Activated gamma-delta T cell treated with Interleukin-2 at 50 U/mL for 16 hours (primary cell): ENCODE measurements at regions not wholly inside any gene's neighbourhood (a gene's known extent, or its start where the extent isn't known, plus 50 kb on each side); places are given as distances from the start of the nearest gene placed in this dataset.

ENCODE experiments used
- DNase-seq: peaks from one replicate; pipeline ENCODE4 v3.0.0-alpha.2; 2020

DNA sequence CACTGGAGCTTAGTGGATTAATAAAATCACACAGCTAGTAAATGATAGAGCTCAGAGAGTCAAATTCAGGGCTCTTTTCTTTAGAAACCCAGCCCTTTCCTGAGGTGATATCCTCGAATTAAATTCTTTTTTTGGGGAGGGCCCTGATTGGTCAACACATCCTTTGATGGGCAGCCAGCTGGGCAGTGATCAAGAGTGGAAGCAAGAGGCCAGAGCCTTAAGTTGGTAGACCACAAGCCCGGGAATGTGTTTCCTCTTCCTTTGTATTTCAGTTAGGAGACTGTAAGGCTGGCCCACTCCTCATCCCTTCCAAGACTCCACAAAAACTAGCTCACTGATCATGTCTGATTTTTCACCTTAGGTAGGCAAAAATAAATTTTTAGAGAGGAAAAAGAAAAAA, 640.5 kb downstream of the DHX35 start:
- DNase-seq: no peak

GRCh38 chr20:39600871-39601270, 638.7 kb downstream of the DHX35 start:
- no peak for DNase-seq

DNA sequence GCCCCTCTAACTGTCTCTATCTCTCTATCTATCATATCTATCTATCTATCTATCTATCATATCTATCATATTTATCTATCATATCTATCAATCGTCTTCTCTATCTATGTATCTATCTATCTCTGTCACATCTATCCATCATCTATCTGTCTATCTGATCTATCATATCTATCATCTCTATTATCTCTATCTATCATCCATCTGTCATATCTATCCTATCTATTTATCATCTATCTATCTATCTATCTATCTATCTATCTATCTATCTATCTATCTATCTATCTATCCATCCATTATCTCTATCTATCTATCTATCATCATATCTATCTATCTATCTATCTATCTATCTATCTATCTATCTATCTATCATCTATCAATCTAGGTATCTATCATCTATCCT, 638.0 kb downstream of the DHX35 start:
- no peak for DNase-seq

DNA sequence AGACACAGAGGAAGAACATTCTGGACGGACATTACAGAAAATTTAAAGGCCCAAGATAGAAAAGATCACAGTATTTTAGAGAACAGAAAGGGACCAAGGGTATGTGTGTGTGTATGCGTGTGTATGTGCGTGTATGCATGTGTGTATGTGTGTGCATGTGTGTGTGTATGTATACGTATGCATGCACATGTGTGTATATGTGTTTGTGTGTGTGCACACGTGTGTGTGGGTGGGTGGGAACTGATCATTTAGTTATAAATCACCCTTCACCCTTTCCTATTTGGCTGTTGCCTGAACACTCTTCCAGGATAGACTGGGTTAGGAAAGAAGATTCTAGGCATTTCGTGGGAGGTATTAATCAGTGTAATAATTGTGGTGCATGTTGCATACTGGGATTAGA, 634.4 kb downstream of the DHX35 start:
- DNase-seq: no peak

GRCh38 chr20:39592371-39592770, 630.2 kb downstream of the DHX35 start:
- no peak for DNase-seq

DNA sequence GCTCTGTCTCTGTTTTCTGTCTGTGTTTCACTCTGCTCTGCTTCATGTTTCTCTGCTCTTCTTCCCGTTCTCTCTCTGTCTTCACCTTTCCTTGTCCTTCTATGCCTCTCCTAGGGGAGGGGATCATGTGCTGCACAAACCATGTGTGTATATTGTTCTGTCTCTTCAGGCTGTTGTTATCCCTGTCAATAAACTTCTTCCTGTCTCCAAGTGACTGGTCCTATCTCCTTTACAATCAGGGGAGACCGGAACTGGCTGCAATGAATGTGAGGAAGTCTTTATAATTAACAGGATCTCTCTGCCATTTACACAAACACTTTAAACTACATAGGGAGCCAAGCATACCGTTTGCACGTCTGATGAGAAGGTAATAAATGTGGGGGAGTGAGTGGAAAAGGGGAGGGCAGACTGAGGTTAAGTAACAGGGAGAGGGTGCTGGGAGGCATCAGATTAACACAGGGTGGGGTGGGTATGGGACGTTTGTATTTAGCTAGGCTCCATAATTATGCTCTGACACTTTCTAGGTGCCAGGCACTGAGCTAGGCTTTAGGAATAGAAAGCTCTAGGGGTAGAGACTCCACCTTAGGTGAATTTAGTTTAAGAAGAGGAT, 626.1 kb downstream of the DHX35 start:
- DNase-seq: no peak

DNA sequence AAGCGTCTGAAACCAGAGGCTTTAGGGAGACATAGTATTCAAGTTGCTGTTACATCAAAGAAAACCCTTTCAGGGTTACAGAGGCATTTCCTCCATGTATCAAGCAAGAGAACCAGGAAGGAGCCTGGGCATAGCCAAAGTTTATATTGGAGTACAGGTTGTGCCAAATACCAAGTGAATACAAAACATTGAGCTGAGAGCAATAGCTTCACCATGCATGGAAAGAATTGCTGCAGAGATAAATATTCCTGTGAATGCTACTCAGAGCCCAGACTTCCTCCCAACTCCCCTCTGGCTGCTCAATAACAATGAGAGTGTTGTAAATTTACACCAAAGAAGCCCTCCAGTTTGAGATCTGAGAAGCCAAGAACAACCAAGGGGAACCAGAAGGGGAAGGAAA, 618.9 kb downstream of the DHX35 start:
- no peak for DNase-seq

- DNase-seq: no peak
Observed at GRCh38 chr20:39576771-39577170, 614.6 kb downstream of the DHX35 start.

DNA sequence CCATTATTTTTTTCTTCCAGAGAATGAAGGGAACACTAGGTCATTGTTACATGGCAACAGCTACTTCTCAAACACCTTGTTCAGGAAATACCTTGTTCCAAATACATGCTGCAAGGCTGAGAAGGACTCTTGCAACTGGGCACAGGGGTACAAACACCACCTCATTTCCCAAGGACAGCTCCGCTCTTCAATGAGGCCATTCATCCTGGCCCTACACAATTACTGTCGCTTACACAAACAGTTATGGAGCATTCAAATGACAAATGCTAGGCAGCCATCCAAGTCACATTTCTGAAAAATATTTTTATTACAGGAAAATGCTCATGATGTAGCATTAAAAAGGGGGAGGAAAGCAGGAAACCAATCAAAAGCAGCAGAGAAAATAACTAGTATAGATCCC, 611.9 kb downstream of the DHX35 start:
- no peak for DNase-seq

- DNase-seq: no peak
Observed at GRCh38 chr20:39571171-39571570, 609.0 kb downstream of the DHX35 start.

- no peak for DNase-seq
Observed at GRCh38 chr20:39568109-39568508, 606.0 kb downstream of the DHX35 start.

GRCh38 chr20:39563349-39563748, 601.2 kb downstream of the DHX35 start:
- no peak for DNase-seq

- DNase-seq: no peak
Observed at GRCh38 chr20:39554341-39554740, 592.2 kb downstream of the DHX35 start.

DNA sequence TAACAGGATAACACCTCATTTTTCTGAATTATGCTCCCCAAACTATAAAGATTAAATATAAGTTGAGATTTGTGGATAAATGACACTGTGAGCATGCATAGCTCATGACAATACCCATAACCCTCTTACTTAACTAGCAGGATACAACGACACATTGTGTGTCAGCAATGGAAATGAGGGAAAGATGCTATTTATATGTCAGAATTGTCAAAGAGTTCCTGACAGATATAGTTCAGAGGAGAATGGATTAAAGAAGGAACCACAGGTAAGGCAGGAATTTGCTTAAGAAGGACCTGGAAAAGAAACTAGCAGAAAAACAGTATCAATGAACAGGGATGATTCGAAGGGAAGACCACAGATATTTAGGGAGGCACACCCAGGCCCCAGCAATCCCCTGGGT, 591.0 kb downstream of the DHX35 start:
- no peak for DNase-seq

DNA sequence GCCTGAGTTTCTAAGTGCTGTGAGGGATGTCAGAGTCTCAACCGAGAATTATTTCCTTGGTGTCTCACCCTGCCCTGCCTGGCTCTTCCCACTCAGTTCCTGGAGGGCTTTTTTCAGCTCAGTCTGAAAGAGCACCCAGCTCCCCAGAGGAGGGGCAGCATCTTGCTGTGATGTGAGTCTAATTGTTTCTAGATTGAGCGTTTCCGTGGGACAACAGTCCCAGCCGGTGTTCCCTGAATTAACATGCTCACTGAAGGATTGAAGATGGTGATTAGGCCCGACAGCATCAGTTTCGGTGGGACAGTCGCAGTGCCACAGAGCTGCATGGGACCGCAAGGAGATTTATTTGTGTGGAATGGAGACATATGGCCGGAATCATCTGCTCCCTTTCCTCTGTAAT, 587.6 kb downstream of the DHX35 start:
- no peak for DNase-seq

DNA sequence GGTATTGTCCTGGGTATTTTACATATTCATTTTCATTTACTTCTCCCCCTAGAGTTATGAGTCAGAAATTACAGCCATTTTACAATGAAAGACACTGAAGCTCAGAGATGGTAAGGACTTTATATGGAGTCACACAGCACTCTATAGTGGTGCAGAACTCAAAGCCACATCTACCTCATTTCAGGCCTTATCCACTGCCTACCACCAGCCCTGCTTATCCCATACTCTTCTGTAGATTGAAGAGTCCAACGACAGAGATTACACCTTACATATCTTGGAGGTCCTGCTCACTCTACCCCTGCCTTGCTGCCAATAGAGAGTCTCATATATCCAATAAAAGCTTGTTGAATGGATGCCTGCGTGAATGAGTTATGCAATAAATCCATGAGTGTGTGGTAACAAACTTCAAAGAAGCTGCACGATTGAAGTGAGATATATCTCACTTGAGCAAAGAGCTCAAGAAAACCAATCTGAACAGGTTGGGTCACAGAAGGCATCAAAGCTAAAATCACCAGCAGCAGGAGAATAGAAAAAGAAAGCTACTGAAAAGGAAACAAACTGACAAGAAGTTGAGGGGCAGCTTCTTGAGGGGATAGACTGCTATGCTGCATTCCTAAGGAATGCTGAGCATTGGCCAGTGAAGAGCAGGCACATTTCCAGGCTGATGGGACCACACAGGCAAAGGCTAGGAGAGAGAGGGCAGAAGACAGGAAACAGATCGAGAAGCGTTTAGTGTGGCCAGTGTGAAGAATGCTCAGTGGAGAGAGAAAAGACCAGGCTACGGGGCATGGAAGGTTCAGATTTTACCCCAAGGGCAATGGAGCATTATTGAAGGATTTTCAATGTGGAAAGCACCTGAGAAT, 585.6 kb downstream of the DHX35 start:
- DNase-seq: no peak

GRCh38 chr20:39541136-39541803, 579.1 kb downstream of the DHX35 start:
- no peak for DNase-seq

DNA sequence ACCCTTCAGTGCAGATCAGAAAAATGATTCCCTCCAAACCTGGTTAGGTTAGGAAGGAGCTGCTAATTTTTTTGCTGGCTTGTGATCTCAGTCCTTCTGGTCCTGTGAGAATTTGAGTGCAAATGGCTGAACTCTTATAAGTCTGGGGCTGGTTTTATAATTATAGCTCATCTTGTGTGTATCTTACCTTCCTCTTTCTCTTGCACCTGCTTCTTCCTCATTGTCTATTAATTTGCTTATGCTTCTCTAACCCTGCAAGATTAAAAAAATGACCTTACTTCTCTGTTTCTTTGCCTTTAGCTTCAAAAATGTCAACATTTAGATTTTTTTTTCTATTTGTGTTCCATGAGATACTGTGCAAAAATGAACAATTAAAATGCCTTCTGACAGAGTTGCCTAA, 576.2 kb downstream of the DHX35 start:
- no peak for DNase-seq

GRCh38 chr20:39535301-39535700, 573.2 kb downstream of the DHX35 start:
- no peak for DNase-seq

DNA sequence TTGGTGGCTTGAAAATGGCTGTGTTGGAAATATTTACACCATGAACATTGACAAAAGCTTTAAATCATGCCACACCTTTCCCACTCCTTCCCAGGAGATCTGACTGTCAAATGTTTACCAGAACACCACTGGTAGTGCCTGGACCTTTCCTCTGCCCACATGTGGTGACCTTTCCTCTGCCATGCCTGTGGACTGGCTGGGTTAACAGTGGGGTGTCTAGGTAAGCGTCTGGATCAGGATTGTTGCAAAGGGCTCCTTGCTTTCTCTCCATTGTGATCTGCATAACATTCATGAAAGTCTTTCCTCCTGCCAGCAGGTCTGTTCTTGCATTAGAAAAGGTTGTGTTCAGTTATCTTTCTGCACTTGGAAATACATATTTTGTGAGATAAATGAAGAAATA, 572.7 kb downstream of the DHX35 start:
- no peak for DNase-seq

DNA sequence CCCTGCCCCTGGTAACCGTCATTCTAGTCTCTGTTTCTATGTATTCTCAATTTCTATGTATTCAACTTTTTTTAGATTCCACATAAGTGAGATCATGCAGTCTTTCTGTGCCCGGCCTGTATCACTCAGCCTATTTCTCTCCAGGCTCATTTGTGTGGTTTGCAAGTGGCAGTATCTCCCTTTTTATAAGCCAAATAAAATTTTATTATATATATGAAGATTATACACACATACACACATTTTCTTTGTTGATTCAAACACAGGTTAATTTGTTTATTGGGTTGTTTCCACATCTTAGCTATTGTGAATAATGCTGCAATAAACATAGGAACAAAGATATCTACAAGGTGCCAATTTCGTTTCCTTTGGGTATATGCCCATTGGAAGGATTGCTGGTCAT, 571.7 kb downstream of the DHX35 start:
- DNase-seq: no peak

DNA sequence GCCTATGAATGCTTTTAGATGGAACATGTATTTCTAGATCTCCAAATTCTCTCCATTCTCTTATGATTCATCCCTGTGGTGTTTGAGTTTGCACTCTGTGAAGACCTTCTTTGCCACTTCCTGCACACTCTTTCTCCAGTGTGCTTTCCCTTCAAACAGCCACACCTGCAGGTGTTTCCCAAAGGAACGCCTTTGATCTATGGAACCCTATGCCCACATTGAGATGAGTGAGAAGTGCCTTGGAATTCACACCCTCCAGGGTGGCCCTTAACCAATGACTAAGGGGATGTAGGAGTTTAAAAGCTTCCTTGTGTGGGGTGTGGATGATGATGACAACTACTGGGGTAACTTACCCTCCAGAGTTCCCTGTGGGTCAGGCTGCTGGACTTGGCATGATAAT, 570.1 kb downstream of the DHX35 start:
- DNase-seq: no peak

GRCh38 chr20:39528436-39528835, 566.3 kb downstream of the DHX35 start:
- no peak for DNase-seq

DNA sequence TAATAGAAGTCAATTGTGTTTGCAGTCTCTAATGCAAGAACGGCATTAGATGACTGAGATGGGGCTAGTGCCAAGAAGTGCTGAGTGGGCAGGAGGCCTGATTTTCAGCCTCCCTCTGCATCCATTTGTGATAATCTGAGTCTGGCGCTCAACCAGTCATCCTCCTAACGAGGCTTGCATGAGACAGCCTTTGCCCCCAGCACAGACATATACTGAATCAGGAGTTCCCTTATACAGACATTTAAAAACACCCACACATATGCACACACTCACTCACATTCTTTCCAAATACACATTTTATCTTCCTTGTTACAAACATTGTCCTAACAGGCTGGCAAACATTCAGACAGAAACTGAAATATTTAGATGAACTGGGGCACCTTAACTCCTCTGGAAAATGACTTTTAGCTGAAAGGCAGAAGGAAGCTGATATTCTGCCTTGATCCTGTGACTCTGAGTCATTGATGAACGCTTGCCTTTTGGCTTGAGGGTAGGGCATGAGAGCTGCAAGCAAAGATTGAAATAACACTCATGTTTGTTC, 562.3 kb downstream of the DHX35 start:
- DNase-seq: no peak
